GM23338 (cell line): ENCODE measurements at regions not wholly inside any gene's neighbourhood (a gene's known extent, or its start where the extent isn't known, plus 50 kb on each side); places are given as distances from the start of the nearest gene placed in this dataset.

Experiments used
- ATAC-seq: fragments of 200-7000 bp; cut with Tn5 transposase; 3 replicates; pipeline ENCODE4 v1.9.1; 2020
- DNase-seq: peaks from one replicate; pipeline ENCODE4 v3.0.0-alpha.2; 2015; ENCODE audit warnings: low spot score
- H2AFZ ChIP-seq: fragments of 200-600 bp; sonication (generic); 2 replicates; pipeline ENCODE4 v1.8.0; 2016; ENCODE audit warnings: antibody characterized with exemption, mild to moderate bottlenecking, moderate library complexity
- H3F3A ChIP-seq: fragments of 200-600 bp; sonication (generic); replicated peaks from 2 replicates; pipeline ENCODE4 v1.8.0; 2017; ENCODE audit warnings: antibody characterized with exemption, mixed run types, low read depth
- H3K27ac ChIP-seq: fragments of 200-600 bp; sonication (generic); 2 replicates; pipeline ENCODE4 v1.6.1; 2016; ENCODE audit warnings: low read depth
- H3K27me3 ChIP-seq: fragments of 200-600 bp; sonication (generic); 2 replicates; pipeline ENCODE4 v1.8.0; 2016; ENCODE audit warnings: mild to moderate bottlenecking, mixed run types, moderate library complexity; ENCODE audit not compliant: insufficient read depth
- H3K36me3 ChIP-seq: fragments of 200-600 bp; sonication (generic); 2 replicates; pipeline ENCODE4 v1.8.0; 2016; ENCODE audit warnings: mild to moderate bottlenecking; ENCODE audit not compliant: insufficient read depth
- H3K4me1 ChIP-seq: fragments of 200-600 bp; sonication (generic); 2 replicates; pipeline ENCODE4 v1.8.0; 2016; ENCODE audit warnings: mild to moderate bottlenecking, moderate library complexity; ENCODE audit not compliant: insufficient read depth
- H3K4me2 ChIP-seq: fragments of 200-600 bp; sonication (generic); 2 replicates; pipeline ENCODE4 v1.7.1; 2017; ENCODE audit warnings: mixed run types
- H3K4me3 ChIP-seq: fragments of 200-600 bp; sonication (generic); 2 replicates; pipeline ENCODE4 v1.6.1; 2016; ENCODE audit warnings: mixed run types
- H3K79me2 ChIP-seq: fragments of 200-600 bp; sonication (generic); replicated peaks from 2 replicates; pipeline ENCODE4 v1.8.0; 2017; ENCODE audit warnings: mild to moderate bottlenecking; ENCODE audit not compliant: insufficient read depth
- H3K9me2 ChIP-seq: fragments of 200-600 bp; sonication (generic); 2 replicates; pipeline ENCODE4 v1.8.0; 2017; ENCODE audit not compliant: insufficient read depth
- H4K20me1 ChIP-seq: fragments of 200-600 bp; sonication (generic); replicated peaks from 2 replicates; pipeline ENCODE4 v1.8.0; 2017; ENCODE audit warnings: mild to moderate bottlenecking; ENCODE audit not compliant: insufficient read depth
- H3K27ac Mint-ChIP-seq: 2 replicates; pipeline ENCODE4 v1.8.0; 2020; ENCODE audit warnings: inconsistent platforms, mild to moderate bottlenecking, moderate library complexity, mixed read lengths
- H3K27me3 Mint-ChIP-seq: 3 replicates; pipeline ENCODE4 v1.8.0; 2022; ENCODE audit warnings: low read depth, mild to moderate bottlenecking, moderate library complexity, mixed read lengths, inconsistent platforms; ENCODE audit not compliant: insufficient read depth, poor library complexity
- H3K36me3 Mint-ChIP-seq: 3 replicates; pipeline ENCODE4 v1.8.0; 2021; ENCODE audit warnings: low read depth, mild to moderate bottlenecking, inconsistent platforms, moderate library complexity, mixed read lengths
- H3K4me1 Mint-ChIP-seq: 3 replicates; pipeline ENCODE4 v1.8.0; 2020; ENCODE audit warnings: mild to moderate bottlenecking, inconsistent platforms, mixed read lengths
- H3K4me3 Mint-ChIP-seq: 3 replicates; pipeline ENCODE4 v1.8.0; 2021; ENCODE audit warnings: moderate library complexity, mild to moderate bottlenecking, inconsistent platforms, mixed read lengths
- H3K9me3 Mint-ChIP-seq: 3 replicates; pipeline ENCODE4 v1.8.0; 2020; ENCODE audit warnings: moderate library complexity, mild to moderate bottlenecking, inconsistent platforms, mixed read lengths
- CREB1 ChIP-seq: fragments of 250-450 bp; sonication (Bioruptor Pico); IDR thresholded peaks from 2 replicates; pipeline ENCODE4 v1.5.0; 2020; ENCODE audit warnings: low read depth, mild to moderate bottlenecking, moderate library complexity
- EZH2 ChIP-seq: fragments of 200-600 bp; sonication (generic); IDR thresholded peaks from one replicate; pipeline ENCODE4 v1.8.0; 2017; ENCODE audit warnings: antibody characterized with exemption, mild to moderate bottlenecking, low read depth; ENCODE audit not compliant: unreplicated experiment
- EZH2phosphoT487 ChIP-seq: fragments of 200-600 bp; sonication (generic); IDR thresholded peaks from one replicate; pipeline ENCODE4 v1.8.1; 2018; ENCODE audit warnings: antibody characterized with exemption; ENCODE audit not compliant: unreplicated experiment
- JUNB ChIP-seq: IDR thresholded peaks from one replicate; pipeline ENCODE4 v1.6.1; 2016; ENCODE audit warnings: antibody characterized with exemption; ENCODE audit not compliant: unreplicated experiment
- NANOG ChIP-seq: IDR thresholded peaks from 2 replicates; pipeline ENCODE4 v1.6.1; 2016; ENCODE audit warnings: antibody characterized with exemption, borderline replicate concordance
- POLR2AphosphoS5 ChIP-seq: IDR thresholded peaks from 2 replicates; pipeline ENCODE4 v1.6.1; 2016; ENCODE audit warnings: antibody characterized with exemption, low read depth
- STAT1 ChIP-seq: IDR thresholded peaks from one replicate; pipeline ENCODE4 v1.6.1; 2016; ENCODE audit warnings: antibody characterized with exemption; ENCODE audit not compliant: unreplicated experiment
- ZNF114 ChIP-seq: fragments of 250-450 bp; sonication (Bioruptor Pico); IDR thresholded peaks from 2 replicates; pipeline ENCODE4 v1.5.0; 2020; ENCODE audit warnings: mild to moderate bottlenecking, moderate library complexity
- ZNF331 ChIP-seq: fragments of 250-450 bp; sonication (Bioruptor Pico); IDR thresholded peaks from 2 replicates; pipeline ENCODE4 v1.5.0; 2020; ENCODE audit warnings: low read depth, mild to moderate bottlenecking, moderate library complexity
- TF ChIP-seq, protein P1 (sequence below): IDR thresholded peaks from one replicate; pipeline ENCODE4 v1.6.1; 2018; ENCODE audit warnings: antibody characterized with exemption; ENCODE audit not compliant: unreplicated experiment
- TF ChIP-seq, protein P2 (sequence below): fragments of 250-450 bp; sonication (Bioruptor Pico); IDR thresholded peaks from 2 replicates; pipeline ENCODE4 v1.5.0; 2020; ENCODE audit warnings: mild to moderate bottlenecking, moderate library complexity
- TF ChIP-seq, protein P3 (sequence below), 2 experiments: fragments of 200-600 bp in 1 of 2; sonication (generic) in 1 of 2; conservative IDR thresholded peaks; 2 replicates each; pipeline versions ENCODE4 v1.5.1 to v1.6.1; 2016 to 2017; ENCODE audit warnings: antibody characterized with exemption in 2 of 2, low read depth in 2 of 2, mild to moderate bottlenecking in 2 of 2, moderate library complexity in 1 of 2
- TF ChIP-seq, protein P4 (sequence below): IDR thresholded peaks from 2 replicates; pipeline ENCODE4 v1.6.1; 2016; ENCODE audit warnings: antibody characterized with exemption

DNA sequence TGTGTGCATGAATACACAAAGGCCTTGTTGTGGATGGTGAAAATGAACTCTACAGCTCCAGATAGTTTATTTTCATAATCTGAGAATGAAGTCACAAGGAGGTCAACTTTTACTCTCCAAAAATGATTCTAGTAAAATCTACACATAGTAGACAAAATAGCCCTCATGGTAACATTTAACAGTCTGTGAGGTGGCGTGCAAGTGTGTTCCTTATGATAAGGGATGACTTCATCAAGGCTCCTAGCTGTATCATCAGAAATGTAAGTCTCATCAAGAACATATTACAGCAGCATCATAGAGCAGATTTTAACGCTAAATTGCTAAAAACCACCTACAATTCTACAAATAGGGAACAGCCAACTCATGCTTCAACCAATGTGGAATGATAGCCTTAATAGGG lies 72.3 kb upstream of the RIOK3 start:
- Histone ChIP-seq H3F3A (0 out of 2 replicates have a peak, but pooled peaks cover 3% of the 10 kb centered on the region), H3K27me3 (no peaks in the 10 kb centered on the region), H3K79me2 (no peaks in the 10 kb centered on the region), H4K20me1 (no peaks in the 10 kb centered on the region), H2AFZ (no peak overlapping the region), H3K4me3 (no peak overlapping the region), H3K27ac (0 out of 2 replicates have a peak overlapping the region, but pooled peaks have one; percentile 60), H3K4me2 (no peak overlapping the region), H3K36me3 (no peaks in the 10 kb centered on the region), H3K9me2 (no peaks in the 10 kb centered on the region), H3K4me1 (no peaks in the 10 kb centered on the region)
- H3K36me3 Mint-ChIP-seq, result no peaks in the 10 kb centered on the region
- no peaks in the 10 kb centered on the region for H3K27me3 Mint-ChIP-seq
- DNase-seq, result no peak
- peaks cover 10% of the 10 kb centered on the region; the same call in 2 of the 3 replicates for H3K4me1 Mint-ChIP-seq
- TF ChIP-seq STAT1 (no peak), EZH2phosphoT487 (no peak), ZNF331 (no peak), JUNB (no peak), EZH2 (no peak), ZNF114 (CRISPR knock-in tag) (no peak), CREB1 (CRISPR knock-in tag) (no peak), NANOG (no peak), POLR2AphosphoS5 (no peak)
- TF ChIP-seq, protein P1, sequence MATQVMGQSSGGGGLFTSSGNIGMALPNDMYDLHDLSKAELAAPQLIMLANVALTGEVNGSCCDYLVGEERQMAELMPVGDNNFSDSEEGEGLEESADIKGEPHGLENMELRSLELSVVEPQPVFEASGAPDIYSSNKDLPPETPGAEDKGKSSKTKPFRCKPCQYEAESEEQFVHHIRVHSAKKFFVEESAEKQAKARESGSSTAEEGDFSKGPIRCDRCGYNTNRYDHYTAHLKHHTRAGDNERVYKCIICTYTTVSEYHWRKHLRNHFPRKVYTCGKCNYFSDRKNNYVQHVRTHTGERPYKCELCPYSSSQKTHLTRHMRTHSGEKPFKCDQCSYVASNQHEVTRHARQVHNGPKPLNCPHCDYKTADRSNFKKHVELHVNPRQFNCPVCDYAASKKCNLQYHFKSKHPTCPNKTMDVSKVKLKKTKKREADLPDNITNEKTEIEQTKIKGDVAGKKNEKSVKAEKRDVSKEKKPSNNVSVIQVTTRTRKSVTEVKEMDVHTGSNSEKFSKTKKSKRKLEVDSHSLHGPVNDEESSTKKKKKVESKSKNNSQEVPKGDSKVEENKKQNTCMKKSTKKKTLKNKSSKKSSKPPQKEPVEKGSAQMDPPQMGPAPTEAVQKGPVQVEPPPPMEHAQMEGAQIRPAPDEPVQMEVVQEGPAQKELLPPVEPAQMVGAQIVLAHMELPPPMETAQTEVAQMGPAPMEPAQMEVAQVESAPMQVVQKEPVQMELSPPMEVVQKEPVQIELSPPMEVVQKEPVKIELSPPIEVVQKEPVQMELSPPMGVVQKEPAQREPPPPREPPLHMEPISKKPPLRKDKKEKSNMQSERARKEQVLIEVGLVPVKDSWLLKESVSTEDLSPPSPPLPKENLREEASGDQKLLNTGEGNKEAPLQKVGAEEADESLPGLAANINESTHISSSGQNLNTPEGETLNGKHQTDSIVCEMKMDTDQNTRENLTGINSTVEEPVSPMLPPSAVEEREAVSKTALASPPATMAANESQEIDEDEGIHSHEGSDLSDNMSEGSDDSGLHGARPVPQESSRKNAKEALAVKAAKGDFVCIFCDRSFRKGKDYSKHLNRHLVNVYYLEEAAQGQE, result no peak
- TF ChIP-seq, protein P2, sequence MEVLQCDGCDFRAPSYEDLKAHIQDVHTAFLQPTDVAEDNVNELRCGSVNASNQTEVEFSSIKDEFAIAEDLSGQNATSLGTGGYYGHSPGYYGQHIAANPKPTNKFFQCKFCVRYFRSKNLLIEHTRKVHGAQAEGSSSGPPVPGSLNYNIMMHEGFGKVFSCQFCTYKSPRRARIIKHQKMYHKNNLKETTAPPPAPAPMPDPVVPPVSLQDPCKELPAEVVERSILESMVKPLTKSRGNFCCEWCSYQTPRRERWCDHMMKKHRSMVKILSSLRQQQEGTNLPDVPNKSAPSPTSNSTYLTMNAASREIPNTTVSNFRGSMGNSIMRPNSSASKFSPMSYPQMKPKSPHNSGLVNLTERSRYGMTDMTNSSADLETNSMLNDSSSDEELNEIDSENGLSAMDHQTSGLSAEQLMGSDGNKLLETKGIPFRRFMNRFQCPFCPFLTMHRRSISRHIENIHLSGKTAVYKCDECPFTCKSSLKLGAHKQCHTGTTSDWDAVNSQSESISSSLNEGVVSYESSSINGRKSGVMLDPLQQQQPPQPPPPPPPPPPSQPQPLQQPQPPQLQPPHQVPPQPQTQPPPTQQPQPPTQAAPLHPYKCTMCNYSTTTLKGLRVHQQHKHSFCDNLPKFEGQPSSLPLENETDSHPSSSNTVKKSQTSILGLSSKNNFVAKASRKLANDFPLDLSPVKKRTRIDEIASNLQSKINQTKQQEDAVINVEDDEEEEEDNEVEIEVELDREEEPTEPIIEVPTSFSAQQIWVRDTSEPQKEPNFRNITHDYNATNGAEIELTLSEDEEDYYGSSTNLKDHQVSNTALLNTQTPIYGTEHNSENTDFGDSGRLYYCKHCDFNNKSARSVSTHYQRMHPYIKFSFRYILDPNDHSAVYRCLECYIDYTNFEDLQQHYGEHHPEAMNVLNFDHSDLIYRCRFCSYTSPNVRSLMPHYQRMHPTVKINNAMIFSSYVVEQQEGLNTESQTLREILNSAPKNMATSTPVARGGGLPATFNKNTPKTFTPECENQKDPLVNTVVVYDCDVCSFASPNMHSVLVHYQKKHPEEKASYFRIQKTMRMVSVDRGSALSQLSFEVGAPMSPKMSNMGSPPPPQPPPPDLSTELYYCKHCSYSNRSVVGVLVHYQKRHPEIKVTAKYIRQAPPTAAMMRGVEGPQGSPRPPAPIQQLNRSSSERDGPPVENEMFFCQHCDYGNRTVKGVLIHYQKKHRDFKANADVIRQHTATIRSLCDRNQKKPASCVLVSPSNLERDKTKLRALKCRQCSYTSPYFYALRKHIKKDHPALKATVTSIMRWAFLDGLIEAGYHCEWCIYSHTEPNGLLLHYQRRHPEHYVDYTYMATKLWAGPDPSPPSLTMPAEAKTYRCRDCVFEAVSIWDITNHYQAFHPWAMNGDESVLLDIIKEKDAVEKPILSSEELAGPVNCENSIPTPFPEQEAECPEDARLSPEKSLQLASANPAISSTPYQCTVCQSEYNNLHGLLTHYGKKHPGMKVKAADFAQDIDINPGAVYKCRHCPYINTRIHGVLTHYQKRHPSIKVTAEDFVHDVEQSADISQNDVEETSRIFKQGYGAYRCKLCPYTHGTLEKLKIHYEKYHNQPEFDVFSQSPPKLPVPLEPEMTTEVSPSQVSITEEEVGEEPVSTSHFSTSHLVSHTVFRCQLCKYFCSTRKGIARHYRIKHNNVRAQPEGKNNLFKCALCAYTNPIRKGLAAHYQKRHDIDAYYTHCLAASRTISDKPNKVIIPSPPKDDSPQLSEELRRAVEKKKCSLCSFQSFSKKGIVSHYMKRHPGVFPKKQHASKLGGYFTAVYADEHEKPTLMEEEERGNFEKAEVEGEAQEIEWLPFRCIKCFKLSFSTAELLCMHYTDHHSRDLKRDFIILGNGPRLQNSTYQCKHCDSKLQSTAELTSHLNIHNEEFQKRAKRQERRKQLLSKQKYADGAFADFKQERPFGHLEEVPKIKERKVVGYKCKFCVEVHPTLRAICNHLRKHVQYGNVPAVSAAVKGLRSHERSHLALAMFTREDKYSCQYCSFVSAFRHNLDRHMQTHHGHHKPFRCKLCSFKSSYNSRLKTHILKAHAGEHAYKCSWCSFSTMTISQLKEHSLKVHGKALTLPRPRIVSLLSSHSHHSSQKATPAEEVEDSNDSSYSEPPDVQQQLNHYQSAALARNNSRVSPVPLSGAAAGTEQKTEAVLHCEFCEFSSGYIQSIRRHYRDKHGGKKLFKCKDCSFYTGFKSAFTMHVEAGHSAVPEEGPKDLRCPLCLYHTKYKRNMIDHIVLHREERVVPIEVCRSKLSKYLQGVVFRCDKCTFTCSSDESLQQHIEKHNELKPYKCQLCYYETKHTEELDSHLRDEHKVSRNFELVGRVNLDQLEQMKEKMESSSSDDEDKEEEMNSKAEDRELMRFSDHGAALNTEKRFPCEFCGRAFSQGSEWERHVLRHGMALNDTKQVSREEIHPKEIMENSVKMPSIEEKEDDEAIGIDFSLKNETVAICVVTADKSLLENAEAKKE, result no peak
- TF ChIP-seq, protein P3, sequence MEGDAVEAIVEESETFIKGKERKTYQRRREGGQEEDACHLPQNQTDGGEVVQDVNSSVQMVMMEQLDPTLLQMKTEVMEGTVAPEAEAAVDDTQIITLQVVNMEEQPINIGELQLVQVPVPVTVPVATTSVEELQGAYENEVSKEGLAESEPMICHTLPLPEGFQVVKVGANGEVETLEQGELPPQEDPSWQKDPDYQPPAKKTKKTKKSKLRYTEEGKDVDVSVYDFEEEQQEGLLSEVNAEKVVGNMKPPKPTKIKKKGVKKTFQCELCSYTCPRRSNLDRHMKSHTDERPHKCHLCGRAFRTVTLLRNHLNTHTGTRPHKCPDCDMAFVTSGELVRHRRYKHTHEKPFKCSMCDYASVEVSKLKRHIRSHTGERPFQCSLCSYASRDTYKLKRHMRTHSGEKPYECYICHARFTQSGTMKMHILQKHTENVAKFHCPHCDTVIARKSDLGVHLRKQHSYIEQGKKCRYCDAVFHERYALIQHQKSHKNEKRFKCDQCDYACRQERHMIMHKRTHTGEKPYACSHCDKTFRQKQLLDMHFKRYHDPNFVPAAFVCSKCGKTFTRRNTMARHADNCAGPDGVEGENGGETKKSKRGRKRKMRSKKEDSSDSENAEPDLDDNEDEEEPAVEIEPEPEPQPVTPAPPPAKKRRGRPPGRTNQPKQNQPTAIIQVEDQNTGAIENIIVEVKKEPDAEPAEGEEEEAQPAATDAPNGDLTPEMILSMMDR (conservative IDR thresholded peaks at IDR 0.05; ENCODE audit: low read depth in 2 of 2), result no peak
- TF ChIP-seq, protein P4, sequence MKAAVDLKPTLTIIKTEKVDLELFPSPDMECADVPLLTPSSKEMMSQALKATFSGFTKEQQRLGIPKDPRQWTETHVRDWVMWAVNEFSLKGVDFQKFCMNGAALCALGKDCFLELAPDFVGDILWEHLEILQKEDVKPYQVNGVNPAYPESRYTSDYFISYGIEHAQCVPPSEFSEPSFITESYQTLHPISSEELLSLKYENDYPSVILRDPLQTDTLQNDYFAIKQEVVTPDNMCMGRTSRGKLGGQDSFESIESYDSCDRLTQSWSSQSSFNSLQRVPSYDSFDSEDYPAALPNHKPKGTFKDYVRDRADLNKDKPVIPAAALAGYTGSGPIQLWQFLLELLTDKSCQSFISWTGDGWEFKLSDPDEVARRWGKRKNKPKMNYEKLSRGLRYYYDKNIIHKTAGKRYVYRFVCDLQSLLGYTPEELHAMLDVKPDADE, result no peak
- H3K4me3 Mint-ChIP-seq, result no peak overlapping the region
- H3K27ac Mint-ChIP-seq, result no peak overlapping the region
- H3K9me3 Mint-ChIP-seq, result no peaks in the 10 kb centered on the region
- ATAC-seq, result no peak
